HUDEP-2 (cell line): ENCODE measurements at regions not wholly inside any gene's neighbourhood (a gene's known extent, or its start where the extent isn't known, plus 50 kb on each side); places are given as distances from the start of the nearest gene placed in this dataset.
"Not testable (repeated sequence)": the region's sequence is repeated elsewhere in the genome, so short reads cannot be mapped to it uniquely, and the experiment has no call there.

Experiments
- DNase-seq, 76 experiments: peaks; one replicate each; lab custom pipeline; 2025; ENCODE audit not compliant: unreplicated experiment in 76 of 76; lab: John Stamatoyannopoulos, UW

GRCh38 chr2:14750433-14750832 lies 117.9 kb downstream of the LRATD1 start:
- DNase-seq = no peak

DNA sequence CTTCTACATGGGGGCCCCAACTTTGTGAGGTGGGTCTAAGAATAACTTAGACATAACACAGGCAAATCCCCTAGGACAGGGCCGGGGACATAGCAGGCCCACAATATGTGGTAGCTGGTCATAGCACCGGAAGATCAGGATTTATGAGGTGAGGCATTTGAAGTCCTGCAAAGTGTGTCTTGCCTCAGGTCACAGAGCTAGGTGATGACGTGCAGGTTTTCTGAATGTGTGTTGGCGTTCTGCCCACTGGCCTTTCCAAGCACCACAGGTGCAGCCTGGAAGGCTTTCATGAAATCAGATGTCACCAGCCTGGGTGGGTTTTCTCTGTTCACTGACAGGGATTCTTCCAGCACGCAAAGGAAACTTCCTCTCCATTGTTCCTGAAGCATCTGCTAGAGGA lies 119.1 kb downstream of the LRATD1 start:
- no peak for DNase-seq

DNA sequence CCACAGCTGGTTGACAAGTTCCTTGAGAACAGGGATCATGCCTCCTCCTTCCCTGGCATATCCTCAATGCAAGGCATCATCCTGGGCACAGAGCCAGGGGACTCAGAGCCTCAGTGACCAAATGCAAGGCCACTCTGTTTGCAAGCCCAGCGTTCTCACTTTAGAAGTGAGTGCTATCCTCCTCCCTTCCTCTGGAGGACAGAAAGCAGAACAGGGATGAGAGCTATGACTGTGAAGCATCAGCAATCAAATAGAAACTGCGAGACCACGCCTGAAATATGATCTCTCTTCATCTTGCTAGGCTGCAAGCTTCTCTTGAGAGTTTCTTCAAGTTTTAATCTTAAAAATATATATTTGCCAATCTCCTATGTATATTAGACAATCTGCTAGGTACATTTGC lies 119.8 kb downstream of the LRATD1 start:
- no peak for DNase-seq

DNA sequence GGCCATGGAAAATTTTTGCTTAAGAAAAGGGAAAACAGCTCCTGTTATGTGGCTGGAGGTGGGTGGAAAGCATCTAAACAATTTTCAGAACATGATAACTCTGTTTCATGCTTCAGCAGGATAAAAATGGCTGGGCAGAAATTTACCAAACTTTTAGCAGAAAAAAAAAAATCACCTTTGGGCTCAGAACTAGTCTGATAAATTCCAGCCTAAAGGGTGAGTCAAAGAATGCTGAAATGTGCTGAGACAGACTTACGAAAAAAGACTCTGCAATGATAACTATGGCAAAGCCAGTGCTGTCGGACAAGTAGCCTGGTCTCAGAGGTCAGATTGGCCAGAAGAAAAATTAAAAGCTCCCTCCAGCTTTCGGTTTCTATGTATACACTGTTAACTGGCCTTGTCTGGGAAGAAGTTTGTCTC lies 123.6 kb downstream of the LRATD1 start:
- no peak for DNase-seq

DNA sequence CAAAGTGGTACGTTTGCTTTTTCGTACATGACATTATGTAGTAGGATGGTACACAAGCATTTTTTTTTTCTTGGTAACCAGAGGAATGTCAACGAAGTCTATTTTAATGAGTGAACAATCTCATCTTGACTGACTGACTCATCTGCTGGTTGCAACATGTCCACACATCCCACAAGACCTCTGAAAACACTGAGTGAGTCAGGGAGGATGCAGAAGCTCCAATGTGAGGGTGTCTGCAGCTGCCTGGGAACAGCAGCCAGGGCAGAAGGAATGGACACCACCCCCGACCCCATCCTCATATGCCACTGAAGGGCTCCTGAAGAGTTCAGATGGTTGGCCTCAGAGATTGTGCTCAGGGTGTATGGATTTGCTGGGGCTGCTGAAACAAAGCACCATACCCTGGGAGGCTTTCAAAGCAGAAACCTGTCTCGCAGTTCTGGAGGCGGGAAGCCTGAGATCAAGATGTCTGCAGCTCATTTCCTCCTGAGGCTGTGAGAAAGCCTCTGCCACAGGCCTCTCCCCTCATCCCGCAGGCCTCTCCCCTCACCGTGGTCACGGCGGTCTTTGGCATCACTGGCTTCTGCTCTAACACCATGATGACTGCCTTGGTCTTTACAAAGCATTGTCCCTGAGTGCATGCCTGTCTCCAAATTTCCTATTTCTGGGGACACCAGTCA lies 124.6 kb downstream of the LRATD1 start:
- no peak for DNase-seq

DNA sequence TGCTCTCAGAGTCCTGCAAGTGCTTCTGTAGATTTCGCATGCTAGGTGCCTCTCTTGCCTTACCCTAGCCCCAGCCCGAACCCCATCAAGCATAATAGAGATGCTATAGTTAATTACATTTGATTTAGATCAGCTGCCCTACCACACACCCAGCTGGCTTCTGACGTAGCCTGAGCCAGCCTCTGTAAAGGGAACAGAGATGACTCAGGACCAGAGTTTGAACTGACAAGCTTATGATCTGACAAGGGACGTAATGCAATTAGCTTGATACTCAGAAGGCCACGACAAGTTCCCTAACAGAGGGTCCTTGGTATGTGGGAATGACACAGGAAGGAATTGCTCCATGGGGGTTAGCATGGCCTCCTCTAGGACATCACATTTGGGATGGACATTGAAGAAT lies 126.6 kb downstream of the LRATD1 start:
- DNase-seq = no peak

GRCh38 chr2:14760169-14760568 lies 127.7 kb downstream of the LRATD1 start:
- DNase-seq = no peak

- DNase-seq = no peak
Measured at GRCh38 chr2:14761118-14761517, 128.6 kb downstream of the LRATD1 start.

DNA sequence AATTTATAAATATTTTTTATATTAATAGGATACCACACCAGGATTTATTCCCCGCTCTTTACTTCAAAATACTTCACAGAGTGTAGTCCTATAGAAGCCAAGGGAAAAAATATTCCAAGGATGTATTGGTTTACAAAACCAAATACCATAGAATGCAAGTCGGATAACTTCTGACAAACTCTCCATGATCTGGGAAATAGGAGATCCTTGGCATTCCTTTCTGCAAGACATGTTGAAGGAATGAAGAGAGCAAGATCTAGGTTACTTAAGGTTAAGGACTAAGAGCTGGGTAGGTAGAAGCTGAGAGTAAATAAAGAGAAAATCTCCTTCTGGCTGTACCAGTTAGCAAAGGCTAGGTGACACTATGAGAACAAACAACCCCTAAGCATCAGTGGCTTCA lies 141.2 kb downstream of the LRATD1 start:
- DNase-seq = no peak

DNA sequence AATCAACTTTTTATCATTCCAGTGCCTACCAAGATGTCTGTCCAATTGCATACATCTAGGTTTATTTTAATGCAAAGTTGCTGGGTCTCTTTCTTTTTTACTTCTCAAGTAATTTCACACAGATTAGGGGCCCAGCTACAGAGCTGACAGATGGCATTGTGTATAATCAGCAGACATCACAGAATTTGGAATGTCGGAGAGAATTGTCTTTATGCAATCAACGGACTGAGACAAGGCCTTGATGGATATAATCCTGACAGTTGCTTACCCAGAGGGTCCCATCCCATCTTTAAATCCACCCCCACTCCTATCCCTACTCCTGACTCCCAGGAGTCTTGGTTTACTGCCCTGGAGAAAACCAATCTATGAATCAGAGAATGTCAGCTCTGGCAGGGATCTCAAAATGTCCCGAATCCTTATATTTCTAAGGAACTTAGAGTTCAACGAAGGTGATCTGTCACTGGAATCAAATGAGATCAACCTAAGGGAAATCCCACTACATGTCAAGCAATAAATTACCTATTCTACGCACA lies 142.0 kb downstream of the LRATD1 start:
- DNase-seq = no peak

GRCh38 chr2:14776216-14776615 lies 143.7 kb downstream of the LRATD1 start:
- no peak for DNase-seq

GRCh38 chr2:14778015-14778414 lies 145.5 kb downstream of the LRATD1 start:
- no peak for DNase-seq

DNA sequence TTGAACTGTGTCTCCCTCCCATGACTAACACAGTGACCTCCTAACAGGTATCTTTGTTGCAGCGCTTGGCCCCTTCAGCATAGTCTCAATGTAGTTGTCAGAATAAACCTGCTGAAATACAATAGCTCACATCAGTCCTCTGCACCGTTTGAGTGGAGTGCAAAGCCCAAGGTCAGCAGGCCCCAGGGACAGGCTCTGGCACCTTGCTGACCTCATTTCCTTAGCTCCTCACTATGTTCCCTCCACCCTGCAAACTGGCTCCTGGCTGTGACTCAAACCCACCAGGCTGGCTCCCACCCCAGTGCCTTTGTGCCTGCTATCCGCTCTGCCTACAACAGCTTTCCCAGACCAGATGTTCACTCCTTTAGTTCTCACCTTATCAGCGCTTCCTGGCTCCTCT lies 146.7 kb downstream of the LRATD1 start:
- no peak for DNase-seq

DNA sequence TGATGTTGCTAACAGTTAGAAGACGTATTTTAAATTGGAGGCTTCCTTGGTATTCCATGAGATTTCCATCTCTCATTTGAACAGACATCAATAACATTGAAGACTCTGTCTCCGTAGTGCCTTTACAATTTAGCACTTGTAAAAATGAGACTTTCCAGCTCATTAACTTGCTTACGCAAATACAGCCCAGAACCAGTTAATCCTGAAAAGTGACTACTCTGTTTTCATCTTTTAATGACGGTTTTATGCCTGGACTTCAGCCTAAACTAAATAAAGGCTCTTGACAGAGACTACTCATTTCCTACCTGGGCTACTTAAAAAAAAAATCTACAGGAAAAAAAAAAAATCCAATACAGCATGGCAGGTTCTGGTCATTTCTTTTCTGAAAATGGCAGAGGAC lies 148.6 kb downstream of the LRATD1 start:
- no peak for DNase-seq

GRCh38 chr2:14788814-14789213 lies 156.3 kb downstream of the LRATD1 start:
- not testable (repeated sequence) for DNase-seq

- DNase-seq = no peak
Measured at GRCh38 chr2:14790041-14790640, 157.6 kb downstream of the LRATD1 start.

DNA sequence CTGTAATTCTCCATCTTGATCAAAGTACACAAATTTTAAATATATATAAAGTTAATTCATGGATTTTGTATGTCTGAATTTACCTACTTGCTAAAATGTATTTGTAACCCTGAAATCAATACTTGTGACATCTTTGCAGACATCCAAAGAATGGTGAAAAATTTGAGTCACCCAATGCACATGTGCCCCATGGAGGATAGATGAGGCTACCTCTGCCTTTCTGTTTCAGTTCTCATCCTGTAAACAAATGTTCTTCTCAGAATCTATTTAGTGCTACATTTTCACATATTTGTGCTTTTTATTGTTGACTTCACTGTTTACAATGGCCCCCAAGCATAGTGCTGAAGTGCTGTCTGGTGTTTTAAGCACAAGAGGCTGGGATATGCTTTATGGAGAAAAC lies 171.5 kb downstream of the LRATD1 start:
- no peak for DNase-seq

DNA sequence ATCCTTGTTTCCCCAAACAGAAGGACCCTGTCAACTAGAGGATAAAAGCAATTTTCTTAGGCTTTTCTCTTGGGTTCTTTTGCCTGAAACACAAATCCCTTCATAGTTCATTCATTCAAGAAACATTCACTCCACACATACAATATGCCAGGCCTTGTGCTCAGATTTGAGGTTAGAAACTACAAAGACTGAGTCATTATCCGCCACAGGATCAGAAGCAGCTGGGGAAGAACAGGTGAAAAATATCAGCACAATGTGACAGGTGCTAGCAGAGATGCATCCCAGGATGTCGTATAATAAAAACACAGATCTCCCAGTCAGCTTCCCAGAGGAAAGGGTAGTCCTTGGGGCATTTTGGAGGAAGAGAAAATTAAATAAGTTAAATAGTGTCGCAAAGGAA lies 172.4 kb downstream of the LRATD1 start:
- DNase-seq = no peak

- no peak for DNase-seq
Measured at GRCh38 chr2:14806613-14807012, 174.1 kb downstream of the LRATD1 start.

- DNase-seq = no peak
Measured at GRCh38 chr2:14815201-14815600, 182.7 kb downstream of the LRATD1 start.

DNA sequence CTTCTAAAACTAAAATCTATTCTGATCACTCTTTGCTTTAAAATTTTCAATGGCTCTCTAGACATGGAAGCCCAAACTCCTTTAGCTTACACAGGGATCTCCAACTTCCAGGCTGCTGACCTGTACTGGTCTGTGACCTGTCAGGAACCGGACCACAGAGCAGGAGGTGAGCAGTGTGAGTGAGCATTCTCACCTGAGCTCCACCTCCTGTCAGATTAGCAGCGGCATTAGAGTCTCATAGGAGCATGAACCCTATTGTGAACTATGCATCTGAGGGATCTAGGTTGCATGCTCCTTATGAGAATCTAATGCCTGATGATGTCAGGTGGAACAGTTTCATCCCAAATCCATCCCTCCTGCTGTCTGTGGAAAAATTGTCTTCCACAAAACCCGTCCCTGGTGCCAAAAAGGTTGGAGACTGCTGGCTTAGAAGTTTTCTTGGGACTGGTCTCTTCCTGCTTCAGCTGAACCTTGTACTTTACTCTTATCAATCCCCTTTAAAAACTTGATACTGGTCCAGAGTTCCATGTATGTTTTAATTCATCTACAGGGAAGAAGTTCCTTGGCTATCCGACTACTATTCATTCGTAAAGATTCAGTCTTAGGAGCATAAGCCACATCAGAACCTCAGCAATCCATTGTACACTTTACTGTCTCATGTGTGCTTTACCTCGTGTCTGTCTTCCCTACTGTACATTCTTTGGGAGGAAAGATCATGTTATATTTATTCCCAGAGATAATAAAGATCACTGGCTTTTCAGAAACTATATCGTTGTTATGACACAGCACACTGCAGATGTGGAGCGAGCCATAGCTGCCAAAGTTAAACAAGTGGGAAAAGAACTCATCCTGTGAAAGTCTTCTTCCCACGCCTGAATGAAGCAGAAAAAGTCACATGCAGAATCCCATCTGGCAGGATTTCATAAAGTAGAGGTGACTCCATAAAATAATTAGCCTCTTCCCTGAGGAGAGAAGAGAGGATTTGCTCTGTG lies 183.8 kb downstream of the LRATD1 start:
- DNase-seq = no peak
